Tibial nerve (tissue), 4 donors: ENCODE measurements at regions not wholly inside any gene's neighbourhood (a gene's known extent, or its start where the extent isn't known, plus 50 kb on each side); places are given as distances from the start of the nearest gene placed in this dataset.
"Not testable (repeated sequence)": the region's sequence is repeated elsewhere in the genome, so short reads cannot be mapped to it uniquely, and the experiment has no call there.

Source experiments
- EP300 ChIP-seq, 2 donors: sonication (generic); formaldehyde crosslinking; IDR thresholded peaks; one replicate each; pipeline ENCODE4 v1.6.1; 2017; ENCODE audit warnings: antibody characterized with exemption in 2 of 2, mild to moderate bottlenecking in 1 of 2
- TF ChIP-seq, protein P1 (sequence below), 5 experiments: fragments of 200-600 bp in 3 of 5; fragments of 450-650 bp in 2 of 5; sonication (generic) in 3 of 5; IDR thresholded peaks; one replicate each; pipeline ENCODE4 v1.5.1; 2016 to 2019; ENCODE audit warnings: antibody characterized with exemption in 5 of 5, mild to moderate bottlenecking in 3 of 5, moderate library complexity in 2 of 5

DNA sequence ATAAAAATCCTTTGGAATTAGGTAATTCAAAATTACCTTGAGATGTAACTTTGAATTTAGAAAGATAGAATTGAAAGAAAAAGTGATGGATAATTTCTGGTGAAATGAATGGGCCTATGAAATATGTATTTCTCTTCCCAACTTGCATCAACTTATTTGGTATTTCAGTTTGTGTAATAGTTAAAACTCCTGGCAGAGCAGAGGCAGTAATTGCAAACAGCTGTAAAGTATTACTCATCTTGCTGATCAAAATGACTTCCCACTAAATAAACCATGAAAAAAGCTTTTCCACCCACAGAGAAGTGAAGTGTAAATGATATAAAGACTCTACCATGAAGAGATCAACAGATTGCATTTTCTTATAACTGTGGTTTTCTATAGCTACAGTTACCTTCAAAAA, 201.0 kb downstream of the POTED start:
- TF ChIP-seq, protein P1, sequence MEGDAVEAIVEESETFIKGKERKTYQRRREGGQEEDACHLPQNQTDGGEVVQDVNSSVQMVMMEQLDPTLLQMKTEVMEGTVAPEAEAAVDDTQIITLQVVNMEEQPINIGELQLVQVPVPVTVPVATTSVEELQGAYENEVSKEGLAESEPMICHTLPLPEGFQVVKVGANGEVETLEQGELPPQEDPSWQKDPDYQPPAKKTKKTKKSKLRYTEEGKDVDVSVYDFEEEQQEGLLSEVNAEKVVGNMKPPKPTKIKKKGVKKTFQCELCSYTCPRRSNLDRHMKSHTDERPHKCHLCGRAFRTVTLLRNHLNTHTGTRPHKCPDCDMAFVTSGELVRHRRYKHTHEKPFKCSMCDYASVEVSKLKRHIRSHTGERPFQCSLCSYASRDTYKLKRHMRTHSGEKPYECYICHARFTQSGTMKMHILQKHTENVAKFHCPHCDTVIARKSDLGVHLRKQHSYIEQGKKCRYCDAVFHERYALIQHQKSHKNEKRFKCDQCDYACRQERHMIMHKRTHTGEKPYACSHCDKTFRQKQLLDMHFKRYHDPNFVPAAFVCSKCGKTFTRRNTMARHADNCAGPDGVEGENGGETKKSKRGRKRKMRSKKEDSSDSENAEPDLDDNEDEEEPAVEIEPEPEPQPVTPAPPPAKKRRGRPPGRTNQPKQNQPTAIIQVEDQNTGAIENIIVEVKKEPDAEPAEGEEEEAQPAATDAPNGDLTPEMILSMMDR (IDR thresholded peaks at IDR 0.05): not testable (repeated sequence)
- TF ChIP-seq EP300 (IDR thresholded peaks at IDR 0.05): not testable (repeated sequence)
